OCI-LY1 (cell line): ENCODE measurements at regions not wholly inside any gene's neighbourhood (a gene's known extent, or its start where the extent isn't known, plus 50 kb on each side); places are given as distances from the start of the nearest gene placed in this dataset.

Experiments used
- CTCF ChIP-seq: fragments of 200-600 bp; sonication (generic), shearing (Covaris generic); IDR thresholded peaks from 2 replicates; pipeline ENCODE4 v1.5.1; 2017; ENCODE audit warnings: mild to moderate bottlenecking, antibody characterized with exemption, low read length, moderate library complexity, mixed read lengths
- EZH2 ChIP-seq: fragments of 200-600 bp; sonication (generic), shearing (Covaris generic); IDR thresholded peaks from 2 replicates; pipeline ENCODE4 v1.8.0; 2017; ENCODE audit warnings: borderline replicate concordance, mixed run types, mild to moderate bottlenecking, antibody characterized with exemption, low read length, moderate library complexity, mixed read lengths

DNA sequence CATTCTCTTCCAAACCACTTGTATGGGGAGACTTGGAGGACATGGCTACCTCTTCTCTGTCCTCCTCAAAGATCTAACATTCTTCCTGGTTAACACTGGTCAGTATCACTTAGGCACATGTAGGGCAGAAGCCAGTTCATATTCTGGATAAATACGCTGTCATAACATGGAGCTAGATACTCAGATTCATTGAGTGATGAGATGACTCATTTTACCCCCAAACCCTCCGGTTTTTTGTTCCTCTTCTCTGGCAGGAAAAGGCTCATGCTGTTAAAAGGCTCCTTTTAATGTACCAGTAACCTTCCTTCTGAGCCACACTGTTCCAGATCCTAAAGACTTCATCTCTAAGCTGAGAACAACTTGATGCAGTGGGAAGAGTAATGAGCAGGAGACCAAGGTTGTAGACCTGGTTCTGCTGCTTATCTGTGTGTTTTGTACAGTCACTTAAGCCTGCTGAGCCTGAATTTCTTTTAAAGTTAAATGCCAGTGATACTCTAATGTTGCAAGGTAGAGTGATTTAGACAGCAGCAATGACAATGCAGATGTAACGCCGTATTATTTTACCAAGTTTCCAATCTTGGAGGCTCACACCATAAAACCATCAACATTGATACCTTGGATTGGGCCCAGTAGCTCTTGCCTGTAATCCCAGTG is 57.3 kb upstream of the ELK3 start:
- TF ChIP-seq CTCF (no peak), EZH2 (no peak)
